SK-N-SH treated with all-trans-retinoic acid at 6 μM for 48 hours (cell line): ENCODE measurements at regions not wholly inside any gene's neighbourhood (a gene's known extent, or its start where the extent isn't known, plus 50 kb on each side); places are given as distances from the start of the nearest gene placed in this dataset.

Experiments
- ATAC-seq: fragments of 200-7000 bp; cut with Tn5 transposase; 3 replicates; pipeline ENCODE4 v1.9.1; 2020; ENCODE audit warnings: mild to moderate bottlenecking, moderate library complexity
- ARNTL ChIP-seq: fragments of 450-650 bp; formaldehyde crosslinking; IDR thresholded peaks from 2 replicates; pipeline ENCODE4 v1.5.0; 2020; ENCODE audit warnings: low read depth, mild to moderate bottlenecking, moderate library complexity, borderline replicate concordance
- BACH2 ChIP-seq: fragments of 250-450 bp; sonication (Bioruptor Pico); IDR thresholded peaks from 2 replicates; pipeline ENCODE4 v1.9.0; 2021; ENCODE audit warnings: mild to moderate bottlenecking, borderline replicate concordance
- CSDC2 ChIP-seq: fragments of 250-450 bp; sonication (Bioruptor Pico); IDR thresholded peaks from 2 replicates; pipeline ENCODE4 v1.5.0; 2020; ENCODE audit warnings: mild to moderate bottlenecking, moderate library complexity
- ESRRG ChIP-seq: fragments of 250-450 bp; sonication (Bioruptor Pico); IDR thresholded peaks from 2 replicates; pipeline ENCODE4 v1.6.1; 2021; ENCODE audit warnings: mild to moderate bottlenecking
- GLIS3 ChIP-seq: fragments of 250-450 bp; sonication (Bioruptor Pico); IDR thresholded peaks from 2 replicates; pipeline ENCODE4 v1.5.0; 2020; ENCODE audit warnings: mild to moderate bottlenecking, moderate library complexity
- ISL1 ChIP-seq: fragments of 250-450 bp; sonication (Bioruptor Pico); IDR thresholded peaks from 2 replicates; pipeline ENCODE4 v2.1.2; 2022; ENCODE audit warnings: mild to moderate bottlenecking, moderate library complexity
- OSR1 ChIP-seq: fragments of 250-450 bp; sonication (Bioruptor Pico); IDR thresholded peaks from 2 replicates; pipeline ENCODE4 v1.8.0; 2022; ENCODE audit warnings: moderate library complexity, mild to moderate bottlenecking, inconsistent platforms
- PPARA ChIP-seq: fragments of 250-450 bp; sonication (Bioruptor Pico); IDR thresholded peaks from 2 replicates; pipeline ENCODE4 v1.5.0; 2020; ENCODE audit warnings: mild to moderate bottlenecking, borderline replicate concordance
- RARB ChIP-seq: fragments of 250-450 bp; sonication (Bioruptor Pico); IDR thresholded peaks from 2 replicates; pipeline ENCODE4 v1.8.0; 2021; ENCODE audit warnings: mild to moderate bottlenecking, moderate library complexity
- SNAI2 ChIP-seq: fragments of 250-450 bp; sonication (Bioruptor Pico); IDR thresholded peaks from 2 replicates; pipeline ENCODE4 v1.5.0; 2020; ENCODE audit warnings: mild to moderate bottlenecking, moderate library complexity
- TCF4 ChIP-seq: fragments of 250-450 bp; sonication (Bioruptor Pico); IDR thresholded peaks from 2 replicates; pipeline ENCODE4 v1.8.0; 2021; ENCODE audit warnings: mild to moderate bottlenecking, moderate library complexity, borderline replicate concordance
- TOX ChIP-seq: fragments of 250-450 bp; sonication (Bioruptor Pico); IDR thresholded peaks from 2 replicates; pipeline ENCODE4 v1.8.0; 2021; ENCODE audit warnings: mild to moderate bottlenecking, moderate library complexity, borderline replicate concordance
- ZC3H10 ChIP-seq: fragments of 250-450 bp; sonication (Bioruptor Pico); IDR thresholded peaks from 2 replicates; pipeline ENCODE4 v1.5.1; 2021; ENCODE audit warnings: mild to moderate bottlenecking, moderate library complexity
- ZFP3 ChIP-seq: fragments of 250-450 bp; sonication (Bioruptor Pico); IDR thresholded peaks from 2 replicates; pipeline ENCODE4 v1.5.0; 2020; ENCODE audit warnings: mild to moderate bottlenecking, moderate library complexity
- ZFP30 ChIP-seq: fragments of 450-650 bp; formaldehyde crosslinking; IDR thresholded peaks from 2 replicates; pipeline ENCODE4 v1.5.0; 2022; ENCODE audit warnings: mild to moderate bottlenecking, moderate library complexity
- ZNF565 ChIP-seq: fragments of 450-650 bp; formaldehyde crosslinking; conservative IDR thresholded peaks from 2 replicates; pipeline ENCODE4 v1.5.0; 2020; ENCODE audit warnings: low read depth, mild to moderate bottlenecking, moderate library complexity
- ZNF70 ChIP-seq: fragments of 450-650 bp; formaldehyde crosslinking; IDR thresholded peaks from 2 replicates; pipeline ENCODE4 v1.5.0; 2020; ENCODE audit warnings: mild to moderate bottlenecking, moderate library complexity
- ZNF8 ChIP-seq: fragments of 450-650 bp; formaldehyde crosslinking; IDR thresholded peaks from 2 replicates; pipeline ENCODE4 v1.5.0; 2020; ENCODE audit warnings: mild to moderate bottlenecking, moderate library complexity
- TF ChIP-seq, protein P1 (sequence below): fragments of 250-450 bp; sonication (Bioruptor Pico); IDR thresholded peaks from 2 replicates; pipeline ENCODE4 v1.5.1; 2021; ENCODE audit warnings: mild to moderate bottlenecking, moderate library complexity
- TF ChIP-seq, protein P2 (sequence below): fragments of 250-450 bp; sonication (Bioruptor Pico); IDR thresholded peaks from 2 replicates; pipeline ENCODE4 v1.5.0; 2020; ENCODE audit warnings: mild to moderate bottlenecking, moderate library complexity
- TF ChIP-seq, protein P3 (sequence below): fragments of 250-450 bp; sonication (Bioruptor Pico); IDR thresholded peaks from 2 replicates; pipeline ENCODE4 v1.8.0; 2020; ENCODE audit warnings: mild to moderate bottlenecking, moderate library complexity, borderline replicate concordance
- TF ChIP-seq, protein P4 (sequence below): fragments of 250-450 bp; sonication (Bioruptor Pico); IDR thresholded peaks from 2 replicates; pipeline ENCODE4 v1.5.1; 2020; ENCODE audit warnings: low read depth, mild to moderate bottlenecking, moderate library complexity
- TF ChIP-seq, protein P5 (sequence below): fragments of 250-450 bp; sonication (Bioruptor Pico); IDR thresholded peaks from 2 replicates; pipeline ENCODE4 v1.8.0; 2021; ENCODE audit warnings: low read depth, mild to moderate bottlenecking, moderate library complexity, borderline replicate concordance

DNA sequence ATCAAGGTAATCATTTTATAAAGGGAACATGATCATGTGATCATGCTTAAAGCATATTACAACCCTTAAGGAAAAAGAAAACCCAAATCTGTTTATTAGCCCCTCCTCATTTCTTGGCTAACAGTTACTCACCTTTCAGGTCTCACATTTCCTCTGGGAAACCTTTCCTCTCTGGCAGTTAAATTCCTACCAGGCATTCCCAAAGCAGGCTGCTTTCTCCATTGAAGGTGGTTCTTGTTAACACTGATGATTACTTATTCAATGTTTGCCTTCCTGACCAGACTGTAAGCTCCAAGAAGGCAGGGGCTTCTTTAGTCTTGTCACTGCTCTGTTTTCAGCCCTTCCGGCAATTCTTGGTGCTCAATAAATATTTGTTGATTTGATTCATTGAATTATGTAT, 59.9 kb downstream of the PLK2 start:
- TF ChIP-seq OSR1 (CRISPR knock-in tag) (no peak), ZFP30 (no peak), ISL1 (CRISPR knock-in tag) (no peak), CSDC2 (no peak), ZNF8 (no peak), TOX (CRISPR knock-in tag) (no peak), ZC3H10 (CRISPR knock-in tag) (no peak), PPARA (CRISPR knock-in tag) (no peak), GLIS3 (no peak), ZFP3 (CRISPR knock-in tag) (no peak), ZNF565 (CRISPR knock-in tag) (no peak)
- TF ChIP-seq, protein P1, sequence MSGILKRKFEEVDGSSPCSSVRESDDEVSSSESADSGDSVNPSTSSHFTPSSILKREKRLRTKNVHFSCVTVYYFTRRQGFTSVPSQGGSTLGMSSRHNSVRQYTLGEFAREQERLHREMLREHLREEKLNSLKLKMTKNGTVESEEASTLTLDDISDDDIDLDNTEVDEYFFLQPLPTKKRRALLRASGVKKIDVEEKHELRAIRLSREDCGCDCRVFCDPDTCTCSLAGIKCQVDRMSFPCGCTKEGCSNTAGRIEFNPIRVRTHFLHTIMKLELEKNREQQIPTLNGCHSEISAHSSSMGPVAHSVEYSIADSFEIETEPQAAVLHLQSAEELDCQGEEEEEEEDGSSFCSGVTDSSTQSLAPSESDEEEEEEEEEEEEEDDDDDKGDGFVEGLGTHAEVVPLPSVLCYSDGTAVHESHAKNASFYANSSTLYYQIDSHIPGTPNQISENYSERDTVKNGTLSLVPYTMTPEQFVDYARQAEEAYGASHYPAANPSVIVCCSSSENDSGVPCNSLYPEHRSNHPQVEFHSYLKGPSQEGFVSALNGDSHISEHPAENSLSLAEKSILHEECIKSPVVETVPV (CRISPR knock-in tag) = no peak
- TF ChIP-seq, protein P2, sequence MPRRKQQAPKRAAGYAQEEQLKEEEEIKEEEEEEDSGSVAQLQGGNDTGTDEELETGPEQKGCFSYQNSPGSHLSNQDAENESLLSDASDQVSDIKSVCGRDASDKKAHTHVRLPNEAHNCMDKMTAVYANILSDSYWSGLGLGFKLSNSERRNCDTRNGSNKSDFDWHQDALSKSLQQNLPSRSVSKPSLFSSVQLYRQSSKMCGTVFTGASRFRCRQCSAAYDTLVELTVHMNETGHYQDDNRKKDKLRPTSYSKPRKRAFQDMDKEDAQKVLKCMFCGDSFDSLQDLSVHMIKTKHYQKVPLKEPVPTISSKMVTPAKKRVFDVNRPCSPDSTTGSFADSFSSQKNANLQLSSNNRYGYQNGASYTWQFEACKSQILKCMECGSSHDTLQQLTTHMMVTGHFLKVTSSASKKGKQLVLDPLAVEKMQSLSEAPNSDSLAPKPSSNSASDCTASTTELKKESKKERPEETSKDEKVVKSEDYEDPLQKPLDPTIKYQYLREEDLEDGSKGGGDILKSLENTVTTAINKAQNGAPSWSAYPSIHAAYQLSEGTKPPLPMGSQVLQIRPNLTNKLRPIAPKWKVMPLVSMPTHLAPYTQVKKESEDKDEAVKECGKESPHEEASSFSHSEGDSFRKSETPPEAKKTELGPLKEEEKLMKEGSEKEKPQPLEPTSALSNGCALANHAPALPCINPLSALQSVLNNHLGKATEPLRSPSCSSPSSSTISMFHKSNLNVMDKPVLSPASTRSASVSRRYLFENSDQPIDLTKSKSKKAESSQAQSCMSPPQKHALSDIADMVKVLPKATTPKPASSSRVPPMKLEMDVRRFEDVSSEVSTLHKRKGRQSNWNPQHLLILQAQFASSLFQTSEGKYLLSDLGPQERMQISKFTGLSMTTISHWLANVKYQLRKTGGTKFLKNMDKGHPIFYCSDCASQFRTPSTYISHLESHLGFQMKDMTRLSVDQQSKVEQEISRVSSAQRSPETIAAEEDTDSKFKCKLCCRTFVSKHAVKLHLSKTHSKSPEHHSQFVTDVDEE (CRISPR knock-in tag) = no peak
- ATAC-seq = no peak

DNA sequence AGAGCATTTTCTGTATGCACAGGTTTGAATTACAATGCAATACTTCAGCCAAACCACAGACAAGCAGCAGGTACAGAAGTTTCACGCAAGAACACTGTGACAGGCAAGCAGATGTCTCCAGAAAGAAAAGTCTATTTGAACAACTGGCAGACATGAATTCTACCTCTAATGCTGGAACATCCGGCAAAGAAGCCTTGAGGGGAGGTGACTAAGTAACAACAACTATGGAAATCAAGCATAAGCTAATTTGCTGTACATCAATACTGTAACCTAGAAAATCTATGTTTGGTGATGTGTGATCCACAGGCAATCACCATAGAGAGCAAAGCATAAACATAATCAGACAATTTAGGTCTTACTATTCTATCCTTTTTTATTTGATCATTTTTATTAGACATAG, 65.5 kb downstream of the PLK2 start:
- TF ChIP-seq ZC3H10 (CRISPR knock-in tag) = no peak
- no peak for TF ChIP-seq ISL1 (CRISPR knock-in tag)
- no peak for TF ChIP-seq ESRRG
- TF ChIP-seq, protein P3, sequence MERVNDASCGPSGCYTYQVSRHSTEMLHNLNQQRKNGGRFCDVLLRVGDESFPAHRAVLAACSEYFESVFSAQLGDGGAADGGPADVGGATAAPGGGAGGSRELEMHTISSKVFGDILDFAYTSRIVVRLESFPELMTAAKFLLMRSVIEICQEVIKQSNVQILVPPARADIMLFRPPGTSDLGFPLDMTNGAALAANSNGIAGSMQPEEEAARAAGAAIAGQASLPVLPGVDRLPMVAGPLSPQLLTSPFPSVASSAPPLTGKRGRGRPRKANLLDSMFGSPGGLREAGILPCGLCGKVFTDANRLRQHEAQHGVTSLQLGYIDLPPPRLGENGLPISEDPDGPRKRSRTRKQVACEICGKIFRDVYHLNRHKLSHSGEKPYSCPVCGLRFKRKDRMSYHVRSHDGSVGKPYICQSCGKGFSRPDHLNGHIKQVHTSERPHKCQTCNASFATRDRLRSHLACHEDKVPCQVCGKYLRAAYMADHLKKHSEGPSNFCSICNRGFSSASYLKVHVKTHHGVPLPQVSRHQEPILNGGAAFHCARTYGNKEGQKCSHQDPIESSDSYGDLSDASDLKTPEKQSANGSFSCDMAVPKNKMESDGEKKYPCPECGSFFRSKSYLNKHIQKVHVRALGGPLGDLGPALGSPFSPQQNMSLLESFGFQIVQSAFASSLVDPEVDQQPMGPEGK (CRISPR knock-in tag) = no peak
- TF ChIP-seq ARNTL = no peak
- no peak for TF ChIP-seq ZNF70 (CRISPR knock-in tag)
- no peak for TF ChIP-seq ZFP30
- TF ChIP-seq, protein P4, sequence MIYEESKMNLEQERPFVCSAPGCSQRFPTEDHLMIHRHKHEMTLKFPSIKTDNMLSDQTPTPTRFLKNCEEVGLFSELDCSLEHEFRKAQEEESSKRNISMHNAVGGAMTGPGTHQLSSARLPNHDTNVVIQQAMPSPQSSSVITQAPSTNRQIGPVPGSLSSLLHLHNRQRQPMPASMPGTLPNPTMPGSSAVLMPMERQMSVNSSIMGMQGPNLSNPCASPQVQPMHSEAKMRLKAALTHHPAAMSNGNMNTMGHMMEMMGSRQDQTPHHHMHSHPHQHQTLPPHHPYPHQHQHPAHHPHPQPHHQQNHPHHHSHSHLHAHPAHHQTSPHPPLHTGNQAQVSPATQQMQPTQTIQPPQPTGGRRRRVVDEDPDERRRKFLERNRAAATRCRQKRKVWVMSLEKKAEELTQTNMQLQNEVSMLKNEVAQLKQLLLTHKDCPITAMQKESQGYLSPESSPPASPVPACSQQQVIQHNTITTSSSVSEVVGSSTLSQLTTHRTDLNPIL = no peak
- no peak for TF ChIP-seq SNAI2 (CRISPR knock-in tag)
- TF ChIP-seq ZNF8 = no peak
- no peak for TF ChIP-seq ZNF565 (CRISPR knock-in tag)
- TF ChIP-seq TCF4 (CRISPR knock-in tag) = no peak
- TF ChIP-seq BACH2 (CRISPR knock-in tag) = no peak
- TF ChIP-seq, protein P1 (CRISPR knock-in tag) = no peak
- TF ChIP-seq OSR1 (CRISPR knock-in tag) = no peak
- TF ChIP-seq ZFP3 (CRISPR knock-in tag) = no peak
- TF ChIP-seq, protein P5, sequence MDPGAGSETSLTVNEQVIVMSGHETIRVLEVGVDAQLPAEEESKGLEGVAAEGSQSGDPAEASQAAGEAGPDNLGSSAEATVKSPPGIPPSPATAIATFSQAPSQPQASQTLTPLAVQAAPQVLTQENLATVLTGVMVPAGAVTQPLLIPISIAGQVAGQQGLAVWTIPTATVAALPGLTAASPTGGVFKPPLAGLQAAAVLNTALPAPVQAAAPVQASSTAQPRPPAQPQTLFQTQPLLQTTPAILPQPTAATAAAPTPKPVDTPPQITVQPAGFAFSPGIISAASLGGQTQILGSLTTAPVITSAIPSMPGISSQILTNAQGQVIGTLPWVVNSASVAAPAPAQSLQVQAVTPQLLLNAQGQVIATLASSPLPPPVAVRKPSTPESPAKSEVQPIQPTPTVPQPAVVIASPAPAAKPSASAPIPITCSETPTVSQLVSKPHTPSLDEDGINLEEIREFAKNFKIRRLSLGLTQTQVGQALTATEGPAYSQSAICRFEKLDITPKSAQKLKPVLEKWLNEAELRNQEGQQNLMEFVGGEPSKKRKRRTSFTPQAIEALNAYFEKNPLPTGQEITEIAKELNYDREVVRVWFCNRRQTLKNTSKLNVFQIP (CRISPR knock-in tag) = no peak
- no peak for TF ChIP-seq RARB
- no peak for TF ChIP-seq PPARA (CRISPR knock-in tag)
- ATAC-seq = no peak
